AG09309 (cell line): ENCODE measurements at regions not wholly inside any gene's neighbourhood (a gene's known extent, or its start where the extent isn't known, plus 50 kb on each side); places are given as distances from the start of the nearest gene placed in this dataset.
A peak's percentile ranks its signal among the peaks of the same experiment; 100 is the strongest.

Experiments
- DNase-seq: peaks from one replicate; pipeline ENCODE4 v3.0.0-alpha.2; 2010; ENCODE audit warnings: low read depth
- H3K4me3 ChIP-seq: 2 replicates; pipeline ENCODE4 v1.5.1; 2011; ENCODE audit warnings: mild to moderate bottlenecking, low read depth, low read length, moderate library complexity; ENCODE audit not compliant: control insufficient read depth
- CTCF ChIP-seq: IDR thresholded peaks from 2 replicates; pipeline ENCODE4 v1.5.1; 2011; ENCODE audit warnings: mild to moderate bottlenecking, low read depth, low read length, inconsistent platforms; ENCODE audit not compliant: insufficient read depth, control insufficient read depth; ENCODE audit errors: missing control alignments

- no peak for TF ChIP-seq CTCF
- H3K4me3 ChIP-seq, result no peak overlapping the region
- DNase-seq, result no peak
These were observed 235.4 kb upstream of the KAZN start for GRCh38 chr1:14363036-14363590.

GRCh38 chr1:14363707-14364413 is 234.6 kb upstream of the KAZN start:
- no peak for TF ChIP-seq CTCF
- no peak overlapping the region for H3K4me3 ChIP-seq
- no peak for DNase-seq

DNA sequence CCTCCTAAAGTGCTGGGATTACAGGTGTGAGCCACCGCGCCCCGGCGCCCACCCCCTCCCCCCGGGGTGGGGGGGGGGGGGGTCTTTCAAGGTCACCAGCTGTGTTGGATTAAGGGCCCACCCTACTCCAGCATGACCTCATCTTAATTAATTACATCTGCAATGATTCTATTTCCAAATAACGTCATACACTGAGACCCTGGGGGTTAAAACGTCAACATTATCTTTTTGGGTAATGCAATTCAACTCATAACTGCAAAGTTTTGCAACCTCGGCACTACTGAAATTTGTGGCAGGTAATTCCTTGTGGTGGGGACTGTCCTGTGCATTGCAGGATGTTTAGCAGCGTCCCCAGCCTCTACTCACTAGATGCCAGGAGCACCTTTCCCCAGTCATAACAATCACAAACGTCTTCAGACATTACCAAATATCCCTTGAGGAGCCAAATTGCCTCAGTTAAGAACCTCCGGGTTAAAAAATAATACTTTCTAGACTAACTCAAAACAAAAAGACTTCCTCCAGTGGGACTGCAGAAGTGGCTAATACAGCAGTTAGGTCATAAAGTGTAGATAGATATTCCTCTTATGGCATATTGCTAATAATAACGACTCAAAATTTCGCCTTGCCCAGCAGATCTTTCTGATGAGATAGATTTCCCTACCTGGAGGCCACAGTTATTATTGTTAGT is 233.0 kb upstream of the KAZN start:
- no peak overlapping the region for H3K4me3 ChIP-seq
- no peak for DNase-seq
- no peak for TF ChIP-seq CTCF

GRCh38 chr1:14366091-14367018 is 232.1 kb upstream of the KAZN start:
- no peak overlapping the region for H3K4me3 ChIP-seq
- TF ChIP-seq CTCF, result peak; percentile 29
- no peak for DNase-seq

GRCh38 chr1:14367451-14367850 is 231.0 kb upstream of the KAZN start:
- DNase-seq, result no peak
- no peak overlapping the region for H3K4me3 ChIP-seq
- no peak for TF ChIP-seq CTCF

DNA sequence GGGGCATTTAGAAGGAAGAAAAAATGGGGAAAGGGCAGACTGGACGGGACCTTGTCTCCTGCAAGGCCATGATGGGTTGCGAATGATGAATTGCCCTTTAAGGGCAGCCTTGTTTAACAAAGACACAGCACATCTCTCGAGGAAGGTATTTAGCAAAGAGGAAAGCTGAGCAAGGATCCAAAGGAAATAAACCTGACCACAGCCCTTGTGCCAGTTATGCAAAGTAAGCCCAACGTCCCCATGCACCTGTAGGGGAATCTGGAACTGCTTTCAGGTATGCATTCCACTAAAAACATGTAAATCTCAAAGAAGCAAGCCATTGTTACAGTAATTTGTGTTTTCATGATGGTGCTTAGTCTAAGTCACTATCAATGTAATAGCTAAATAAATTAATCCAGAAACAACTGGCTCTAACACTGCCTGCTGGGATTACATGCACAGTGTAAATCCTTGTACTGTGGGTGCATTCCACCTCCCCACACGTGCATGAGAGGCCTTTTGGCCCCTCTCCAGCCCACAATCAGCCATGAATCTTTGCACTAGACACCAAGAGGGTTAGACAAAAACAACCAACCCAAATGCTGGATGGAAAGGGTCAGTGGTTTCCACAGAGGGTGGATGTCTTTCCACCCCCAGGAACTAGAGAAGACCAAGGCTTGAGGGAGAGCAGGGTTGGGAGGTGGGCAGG is 228.8 kb upstream of the KAZN start:
- no peak for DNase-seq
- no peak overlapping the region for H3K4me3 ChIP-seq
- TF ChIP-seq CTCF, result no peak
